Sigmoid colon (tissue), 6 donors: ENCODE measurements at regions not wholly inside any gene's neighbourhood (a gene's known extent, or its start where the extent isn't known, plus 50 kb on each side); places are given as distances from the start of the nearest gene placed in this dataset.

ENCODE experiments used
- DNase-seq: peaks from one replicate; pipeline ENCODE4 v3.0.0-alpha.2; 2019
- H3K27ac ChIP-seq, 4 donors: fragments of 200-600 bp; sonication (generic); one replicate each; pipeline ENCODE4 v1.5.1; 2016 to 2019; ENCODE audit warnings: mild to moderate bottlenecking in 1 of 4
- H3K27me3 ChIP-seq, 3 donors: fragments of 200-600 bp; sonication (generic); one replicate each; pipeline ENCODE4 v1.5.1; 2019; ENCODE audit warnings: mild to moderate bottlenecking in 1 of 3
- H3K36me3 ChIP-seq, 4 donors: fragments of 200-600 bp; sonication (generic); one replicate each; pipeline ENCODE4 v1.5.1; 2016 to 2019
- H3K4me1 ChIP-seq, 4 donors: fragments of 200-600 bp; sonication (generic); one replicate each; pipeline ENCODE4 v1.5.1; 2017 to 2019
- H3K4me3 ChIP-seq, 4 donors: fragments of 200-600 bp; sonication (generic); one replicate each; pipeline ENCODE4 v1.5.1; 2017 to 2019; ENCODE audit warnings: mild to moderate bottlenecking in 2 of 4, moderate library complexity in 1 of 4
- H3K9me3 ChIP-seq, 4 donors: fragments of 200-600 bp in 3 of 4; sonication (generic) in 3 of 4; one replicate each; pipeline versions ENCODE4 v1.5.1 to v1.6.1; 2013 to 2019
- CTCF ChIP-seq, 4 experiments: fragments of 450-650 bp in 3 of 4; fragments of 200-600 bp in 1 of 4; IDR thresholded peaks; one replicate each; pipeline ENCODE4 v1.5.1; 2016 to 2019; ENCODE audit warnings: antibody characterized with exemption in 4 of 4, mild to moderate bottlenecking in 3 of 4, moderate library complexity in 2 of 4
- EP300 ChIP-seq, 4 donors: sonication (generic); formaldehyde crosslinking; IDR thresholded peaks; one replicate each; pipeline ENCODE4 v1.6.1; 2017; ENCODE audit warnings: antibody characterized with exemption in 4 of 4
- POLR2A ChIP-seq, 2 donors: fragments of 450-650 bp; IDR thresholded peaks; one replicate each; pipeline ENCODE4 v1.6.1; 2016; ENCODE audit warnings: antibody characterized with exemption in 2 of 2, mild to moderate bottlenecking in 2 of 2, moderate library complexity in 2 of 2
- POLR2AphosphoS5 ChIP-seq, 4 donors: sonication (generic); formaldehyde crosslinking; IDR thresholded peaks; one replicate each; pipeline ENCODE4 v1.6.1; 2017; ENCODE audit warnings: antibody characterized with exemption in 4 of 4
- WGBS, 2 donors: extraction: QIAGEN DNeasy Blood & Tissue Kit; methylation state at CpG; one replicate each; pipeline ENCODE4 v1.1.7; 2013; 5-methylcytosine and 5-hydroxymethylcytosine counted together
- intact Hi-C: fragments of 100-400 bp; cut with DNase I; formaldehyde crosslinking; loops from one replicate; pipeline ENCODE4 v1.15.1; 2023
- donor health status: healthy with polysubstance abuse.
- donor health status: healthy.

GRCh38 chr7:115127399-115128021, 205.6 kb downstream of the MDFIC start:
- H3K27ac ChIP-seq, result peak overlapping the region in 1 of 4 donors; percentile 20
- TF ChIP-seq EP300 (IDR thresholded peaks at IDR 0.05) (no peak), POLR2AphosphoS5 (IDR thresholded peaks at IDR 0.05) (no peak), POLR2A (IDR thresholded peaks at IDR 0.05) (no peak), CTCF (IDR thresholded peaks at IDR 0.05) (no peak)
- peaks cover 0 to 20% (median 16%) of the 10 kb centered on the region in 4 donors for H3K4me1 ChIP-seq
- no peak overlapping the region for H3K4me3 ChIP-seq
- DNase-seq, result no peak
- whole genome bisulfite sequencing, 2 donors, result 86 to 90% methylated on average over 5 of the region's 5 CpGs
- intact Hi-C loops, result loop anchor here (5.0 kb wide), 1 partner anchor 205 kb away; the partner anchor contains the start of gene MDFIC
- no peaks in the 10 kb centered on the region for H3K27me3 ChIP-seq
- no peaks in the 10 kb centered on the region for H3K9me3 ChIP-seq
- no peaks in the 10 kb centered on the region for H3K36me3 ChIP-seq

GRCh38 chr7:115125750-115126149, 203.9 kb downstream of the MDFIC start:
- H3K27me3 ChIP-seq, result no peaks in the 10 kb centered on the region
- no peaks in the 10 kb centered on the region for H3K36me3 ChIP-seq
- no peak for DNase-seq
- H3K4me3 ChIP-seq, result no peak overlapping the region
- intact Hi-C loops, result loop anchor here (5.0 kb wide), 1 partner anchor 203 kb away; the partner anchor contains the start of gene MDFIC
- no peak overlapping the region for H3K27ac ChIP-seq
- peaks cover 0 to 28% (median 21%) of the 10 kb centered on the region in 4 donors for H3K4me1 ChIP-seq
- no peaks in the 10 kb centered on the region for H3K9me3 ChIP-seq
- TF ChIP-seq CTCF (IDR thresholded peaks at IDR 0.05) (no peak), EP300 (IDR thresholded peaks at IDR 0.05) (no peak), POLR2AphosphoS5 (IDR thresholded peaks at IDR 0.05) (no peak), POLR2A (IDR thresholded peaks at IDR 0.05) (no peak)

- no peaks in the 10 kb centered on the region for H3K9me3 ChIP-seq
- H3K27ac ChIP-seq, result no peak overlapping the region
- no peak for DNase-seq
- no peaks in the 10 kb centered on the region for H3K36me3 ChIP-seq
- H3K27me3 ChIP-seq, result no peaks in the 10 kb centered on the region
- intact Hi-C loops, result loop anchor here (5.0 kb wide), 1 partner anchor 203 kb away; the partner anchor contains the start of gene MDFIC
- TF ChIP-seq POLR2AphosphoS5 (IDR thresholded peaks at IDR 0.05), result no peak
- no peak for TF ChIP-seq POLR2A (IDR thresholded peaks at IDR 0.05)
- no peak for TF ChIP-seq CTCF (IDR thresholded peaks at IDR 0.05)
- TF ChIP-seq EP300 (IDR thresholded peaks at IDR 0.05), result no peak
- WGBS, 2 donors, result 94 to 96% methylated on average over 3 of the region's 3 CpGs
- H3K4me1 ChIP-seq, result peaks cover 0 to 28% (median 21%) of the 10 kb centered on the region in 4 donors
- no peak overlapping the region for H3K4me3 ChIP-seq
These were observed 203.4 kb downstream of the MDFIC start for GRCh38 chr7:115125312-115125711.

- Histone ChIP-seq H3K27me3 (no peaks in the 10 kb centered on the region), H3K27ac (no peak overlapping the region), H3K36me3 (no peaks in the 10 kb centered on the region), H3K9me3 (no peaks in the 10 kb centered on the region), H3K4me1 (peaks cover 0 to 28% (median 20%) of the 10 kb centered on the region in 4 donors), H3K4me3 (no peak overlapping the region)
- intact Hi-C loops, result no loop called here
- no peak for TF ChIP-seq CTCF (IDR thresholded peaks at IDR 0.05)
- TF ChIP-seq POLR2A (IDR thresholded peaks at IDR 0.05), result no peak
- no peak for TF ChIP-seq POLR2AphosphoS5 (IDR thresholded peaks at IDR 0.05)
- TF ChIP-seq EP300 (IDR thresholded peaks at IDR 0.05), result no peak
- DNase-seq, result no peak
These were observed 202.6 kb downstream of the MDFIC start for GRCh38 chr7:115124409-115124939.
